GM12891 (cell line): ENCODE measurements at regions not wholly inside any gene's neighbourhood (a gene's known extent, or its start where the extent isn't known, plus 50 kb on each side); places are given as distances from the start of the nearest gene placed in this dataset.
A peak's percentile ranks its signal among the peaks of the same experiment; 100 is the strongest.

Experiments used
- DNase-seq: peaks from one replicate; pipeline ENCODE4 v3.0.0; 2011; ENCODE audit warnings: low spot score; ENCODE audit not compliant: insufficient read length
- FAIRE-seq: peaks from 2 replicates; lab custom pipeline; 2011; peaks lifted over from hg19 to GRCh38; lab: Jason Lieb, UNC
- PAX5 ChIP-seq: IDR thresholded peaks from 2 replicates; pipeline ENCODE4 v1.6.1; 2011; ENCODE audit warnings: low read length, moderate library complexity, mild to moderate bottlenecking; ENCODE audit not compliant: insufficient read depth, severe bottlenecking
- POLR2A ChIP-seq: IDR thresholded peaks from 2 replicates; pipeline ENCODE4 v1.6.1; 2011; ENCODE audit warnings: low read depth, low read length, control low read depth
- POLR2AphosphoS5 ChIP-seq: IDR thresholded peaks from 2 replicates; pipeline ENCODE4 v1.6.1; 2011; ENCODE audit warnings: low read depth, low read length, control low read depth
- POU2F2 ChIP-seq: IDR thresholded peaks from 2 replicates; pipeline ENCODE4 v1.6.1; 2011; ENCODE audit warnings: low read depth, mild to moderate bottlenecking, control low read depth, low read length, moderate library complexity
- SPI1 ChIP-seq: IDR thresholded peaks from 2 replicates; pipeline ENCODE4 v1.6.1; 2011; ENCODE audit warnings: low read depth, low read length, control low read depth
- TAF1 ChIP-seq: IDR thresholded peaks from 2 replicates; pipeline ENCODE4 v1.6.1; 2011; ENCODE audit warnings: low read depth, low read length, control low read depth

DNA sequence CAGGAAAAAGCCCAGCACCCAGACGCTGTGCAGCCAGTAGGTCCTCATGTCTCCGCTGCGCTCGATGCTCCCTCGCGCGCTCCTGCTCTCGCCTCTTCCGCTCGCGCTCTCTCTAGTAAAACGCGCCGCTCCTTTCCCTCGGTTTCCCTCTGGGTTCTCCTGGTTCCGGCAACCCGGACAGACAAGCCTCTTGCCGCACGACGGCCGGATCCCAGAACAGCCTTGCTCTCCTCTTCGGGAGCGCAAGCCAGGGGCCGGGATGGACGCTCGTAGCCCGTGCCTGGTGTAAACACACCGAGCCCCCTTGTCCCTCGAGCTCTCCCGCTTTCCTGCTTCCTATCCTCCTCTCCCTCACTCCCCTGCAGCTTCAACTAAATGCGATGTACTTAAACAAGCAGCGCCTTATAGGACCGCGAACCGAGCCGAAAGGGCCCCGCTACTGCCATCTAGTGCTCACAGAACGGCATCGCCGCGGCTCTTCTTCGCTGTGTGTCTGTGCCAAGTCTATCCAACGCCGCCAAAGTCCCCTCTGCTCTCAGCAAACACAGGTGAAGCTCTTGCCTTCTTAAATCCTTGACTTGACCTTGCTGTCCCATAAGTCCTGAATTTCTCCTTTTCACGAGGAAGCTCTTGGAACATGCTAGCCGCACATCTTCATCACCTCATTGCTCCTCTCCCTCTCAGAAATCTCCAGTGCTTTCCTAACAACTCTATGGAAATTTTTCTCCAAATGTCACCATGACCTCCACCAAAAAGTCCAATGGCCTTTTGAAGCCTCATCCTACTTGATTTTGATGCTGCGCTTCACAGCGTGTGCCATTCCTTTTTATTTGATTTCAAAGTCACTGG lies 1037.2 kb downstream of the IGSF11 start:
- peak; percentile 75 for FAIRE-seq
- TF ChIP-seq SPI1 (no peak), POU2F2 (no peak), POLR2AphosphoS5 (no peak), TAF1 (no peak), PAX5 (no peak), POLR2A (no peak)
- peak; percentile 43 for DNase-seq

DNA sequence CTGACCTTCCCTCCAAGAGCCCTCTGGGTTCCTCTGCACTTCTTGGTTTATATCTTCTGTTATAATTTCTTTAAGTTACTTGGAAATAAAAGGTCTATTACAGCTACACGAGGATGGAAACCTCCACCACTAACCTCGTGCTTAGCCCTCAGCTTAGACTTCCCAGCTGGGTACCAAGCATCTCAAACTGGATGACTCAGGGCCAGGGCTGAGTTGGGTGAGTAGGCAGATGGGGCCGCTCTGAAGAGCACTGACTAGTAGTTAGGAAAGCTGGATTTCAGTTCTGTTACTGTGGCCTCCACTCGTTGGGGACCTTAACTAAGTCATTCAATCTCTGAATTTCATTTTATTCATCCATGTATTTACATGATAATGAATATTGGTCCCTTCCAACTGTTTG lies 1036.6 kb downstream of the IGSF11 start:
- TF ChIP-seq TAF1, result no peak
- no peak for TF ChIP-seq PAX5
- no peak for TF ChIP-seq POU2F2
- no peak for TF ChIP-seq POLR2A
- TF ChIP-seq POLR2AphosphoS5, result no peak
- TF ChIP-seq SPI1, result no peak
- DNase-seq, result no peak
- FAIRE-seq, result no peak

DNA sequence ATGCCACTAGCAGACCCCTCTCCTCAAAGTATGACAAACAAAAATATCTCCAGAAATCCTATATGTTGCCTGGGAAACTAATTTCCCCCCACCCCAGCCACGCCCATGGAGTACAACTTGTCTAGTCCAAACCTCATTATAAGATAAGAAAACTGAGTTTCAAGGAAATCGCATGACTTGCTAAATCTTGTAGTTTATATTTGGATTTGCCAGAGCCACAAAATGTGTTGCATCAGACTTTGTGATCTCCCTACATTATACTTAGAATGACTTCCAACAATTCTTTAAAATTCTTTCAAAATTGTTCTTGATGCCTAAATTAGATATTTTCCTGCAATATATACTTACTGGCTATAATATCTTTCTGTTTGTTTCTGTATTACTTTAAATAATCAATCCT lies 1034.4 kb downstream of the IGSF11 start:
- TF ChIP-seq SPI1 (no peak), POU2F2 (no peak), TAF1 (no peak), POLR2AphosphoS5 (no peak), PAX5 (no peak)
- no peak for DNase-seq
- no peak for FAIRE-seq

DNA sequence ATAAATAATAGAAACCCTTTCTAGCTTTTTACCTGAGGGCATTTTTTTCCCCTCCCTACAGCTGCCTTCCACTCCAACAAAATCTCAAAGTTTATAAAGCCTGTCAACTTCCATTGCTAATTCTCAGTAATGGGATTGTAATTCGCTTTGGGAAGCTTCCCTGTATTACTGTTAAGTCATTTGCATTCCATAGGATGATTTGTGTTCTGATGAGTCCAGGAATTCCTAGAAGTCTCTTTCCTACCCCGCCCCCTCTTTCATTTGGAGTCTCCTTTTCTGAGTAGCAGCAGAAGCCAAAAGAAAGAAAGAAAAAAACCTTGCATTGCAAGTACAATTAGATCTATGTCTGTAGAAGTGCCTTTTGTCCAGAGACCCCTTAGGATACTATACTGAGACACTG lies 1033.3 kb downstream of the IGSF11 start:
- FAIRE-seq (no peak), DNase-seq (no peak)
- TF ChIP-seq PAX5, result no peak
- no peak for TF ChIP-seq POU2F2
- no peak for TF ChIP-seq TAF1
- no peak for TF ChIP-seq SPI1
- no peak for TF ChIP-seq POLR2A
- TF ChIP-seq POLR2AphosphoS5, result no peak

DNA sequence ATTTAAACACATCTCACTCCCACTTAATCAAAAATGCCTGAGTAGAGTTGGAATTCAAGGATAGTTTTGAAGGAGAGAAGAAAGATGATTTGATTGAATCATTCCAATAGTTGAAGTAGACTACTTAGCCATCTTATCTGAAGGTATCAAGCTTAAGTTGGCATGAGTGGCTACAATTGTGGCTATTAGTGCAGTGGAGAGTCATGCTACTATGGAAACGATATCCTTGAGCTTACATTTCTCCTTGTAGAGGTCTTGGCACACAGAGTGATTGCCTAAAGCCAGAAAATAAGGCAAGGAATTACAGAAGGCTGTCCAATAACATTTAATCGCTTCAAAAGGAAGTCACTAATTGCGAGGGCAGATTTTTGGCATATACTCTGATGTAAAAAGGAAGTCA lies 1022.7 kb downstream of the IGSF11 start:
- FAIRE-seq, result no peak
- no peak for TF ChIP-seq POLR2A
- no peak for DNase-seq

DNA sequence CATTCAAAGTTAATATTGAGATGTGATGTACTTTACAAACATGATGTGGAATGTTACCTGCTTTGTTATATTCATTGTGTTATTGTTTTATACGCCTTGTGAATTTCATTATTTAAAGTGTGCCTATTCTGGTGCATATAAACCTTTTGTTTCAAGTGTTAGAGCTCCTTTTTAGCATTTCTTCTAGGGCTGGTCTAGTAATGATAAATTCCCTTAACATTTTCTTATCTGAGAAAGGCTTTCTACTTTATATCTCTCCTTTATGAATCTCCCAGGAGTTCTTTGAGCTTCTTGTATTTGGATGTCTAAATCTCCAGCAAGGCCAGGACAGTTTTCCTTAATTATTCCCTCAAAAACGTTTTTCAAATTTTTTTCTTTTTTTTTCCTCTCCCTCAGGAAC lies 1005.6 kb downstream of the IGSF11 start:
- TF ChIP-seq TAF1, result no peak
- no peak for TF ChIP-seq PAX5
- TF ChIP-seq POLR2AphosphoS5, result no peak
- TF ChIP-seq POU2F2, result no peak
- no peak for TF ChIP-seq POLR2A
- no peak for TF ChIP-seq SPI1
- DNase-seq (no peak), FAIRE-seq (no peak)

DNA sequence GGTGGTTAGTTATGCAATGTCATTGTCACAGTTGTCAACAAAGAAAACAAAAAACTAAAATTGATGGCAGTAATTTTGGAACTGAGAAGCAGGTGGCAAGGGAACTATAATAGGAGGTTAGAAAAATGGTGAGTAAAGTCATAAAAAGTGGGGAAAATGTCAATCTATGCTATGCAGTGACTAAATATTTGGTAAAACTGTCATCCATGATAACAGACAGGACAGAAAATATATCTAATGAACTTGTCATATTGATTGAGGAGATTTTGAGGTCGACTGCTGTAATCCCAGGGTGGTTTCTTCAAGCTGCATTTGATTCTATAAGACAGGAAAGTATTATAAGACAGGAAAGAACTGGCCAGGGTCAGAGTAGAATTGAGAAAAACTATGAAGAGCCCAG lies 998.4 kb downstream of the IGSF11 start:
- no peak for DNase-seq
- no peak for TF ChIP-seq SPI1
- no peak for TF ChIP-seq POLR2AphosphoS5
- TF ChIP-seq POLR2A, result no peak
- no peak for TF ChIP-seq POU2F2
- no peak for TF ChIP-seq PAX5
- TF ChIP-seq TAF1, result no peak
- no peak for FAIRE-seq

DNA sequence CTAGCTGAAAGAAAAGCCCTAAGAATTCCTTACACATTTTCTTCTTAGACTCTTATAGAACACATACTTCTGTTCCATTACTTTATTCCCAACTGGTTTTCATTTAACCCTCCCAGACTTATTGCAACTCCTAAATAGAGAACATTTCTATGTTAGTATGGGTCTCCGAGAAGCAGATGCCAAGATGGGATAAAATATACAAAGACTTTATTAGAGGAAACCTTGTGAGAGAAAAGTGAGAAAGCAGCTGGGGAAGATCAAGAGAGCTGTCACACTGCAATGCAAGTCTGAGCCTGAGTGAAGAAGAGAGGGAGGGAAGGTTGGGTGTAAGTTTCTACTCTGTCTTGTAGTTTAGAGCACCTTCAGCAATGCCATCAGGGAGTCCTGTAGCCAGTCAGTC lies 979.3 kb downstream of the IGSF11 start:
- FAIRE-seq (no peak), DNase-seq (no peak)
- no peak for TF ChIP-seq POU2F2
- TF ChIP-seq PAX5, result no peak
- no peak for TF ChIP-seq TAF1
- no peak for TF ChIP-seq POLR2A
- no peak for TF ChIP-seq POLR2AphosphoS5
- TF ChIP-seq SPI1, result no peak

DNA sequence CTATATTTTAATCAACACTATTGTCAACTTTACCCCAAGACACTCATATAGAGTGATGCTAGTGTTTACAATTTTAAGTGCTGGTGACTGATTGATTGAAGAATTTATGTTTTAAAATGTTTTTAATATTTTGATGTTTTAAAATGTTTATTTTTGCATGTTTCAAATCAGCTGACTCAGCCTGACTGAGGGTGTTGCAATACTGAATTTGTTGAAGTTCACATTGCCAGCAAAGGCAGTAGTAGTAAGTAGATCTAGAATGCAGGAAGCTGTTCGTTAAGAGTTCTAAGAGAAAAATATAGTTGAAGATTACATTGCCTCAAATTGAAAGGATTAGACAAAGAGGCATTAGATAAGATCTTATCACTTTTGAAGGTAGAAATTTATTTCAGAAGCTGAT lies 977.6 kb downstream of the IGSF11 start:
- no peak for DNase-seq
- no peak for FAIRE-seq
- TF ChIP-seq POLR2A (no peak), PAX5 (no peak), POU2F2 (no peak), SPI1 (no peak), TAF1 (no peak), POLR2AphosphoS5 (no peak)

DNA sequence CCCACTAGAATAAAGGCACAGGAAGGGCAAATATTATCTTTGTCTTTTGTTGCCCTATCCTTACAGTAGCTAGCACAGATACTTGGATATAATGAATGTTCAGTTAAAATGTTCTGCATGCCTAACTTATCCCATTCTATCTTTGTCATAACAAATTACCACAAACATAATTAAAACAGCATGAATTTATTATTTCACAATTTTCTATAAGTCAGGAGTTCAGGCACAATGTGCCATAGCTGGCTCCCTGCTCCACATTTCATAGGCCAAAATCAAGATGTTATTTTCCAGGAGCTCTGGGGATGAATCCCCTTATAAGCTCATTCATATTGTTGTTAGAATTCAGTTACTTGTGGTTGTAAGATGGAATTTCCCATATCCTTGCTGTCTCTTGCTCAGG lies 975.5 kb downstream of the IGSF11 start:
- FAIRE-seq (no peak), DNase-seq (no peak)
- TF ChIP-seq POLR2AphosphoS5, result no peak
- TF ChIP-seq SPI1, result no peak
- no peak for TF ChIP-seq TAF1
- TF ChIP-seq PAX5, result no peak
- TF ChIP-seq POLR2A, result no peak
- no peak for TF ChIP-seq POU2F2
